Duodenal mucosa (tissue), 2 donors: ENCODE measurements at regions not wholly inside any gene's neighbourhood (a gene's known extent, or its start where the extent isn't known, plus 50 kb on each side); places are given as distances from the start of the nearest gene placed in this dataset.

Experiments used
- H3K27ac ChIP-seq: one replicate; pipeline ENCODE4 v1.7.0; 2013; ENCODE audit warnings: low read depth, low read length
- H3K27me3 ChIP-seq, 2 donors: one replicate each; pipeline ENCODE4 v1.7.0; 2013; ENCODE audit warnings: low read length in 2 of 2, control low read depth in 1 of 2; ENCODE audit not compliant: insufficient read depth in 2 of 2, control insufficient read depth in 1 of 2
- H3K36me3 ChIP-seq, 2 donors: one replicate each; pipeline ENCODE4 v1.7.0; 2013; ENCODE audit warnings: low read length in 2 of 2, control low read depth in 1 of 2; ENCODE audit not compliant: insufficient read depth in 2 of 2, control insufficient read depth in 1 of 2
- H3K4me1 ChIP-seq, 2 donors: one replicate each; pipeline ENCODE4 v1.7.0; 2013; ENCODE audit warnings: low read length in 2 of 2, control low read depth in 1 of 2; ENCODE audit not compliant: insufficient read depth in 2 of 2, control insufficient read depth in 1 of 2
- H3K4me3 ChIP-seq, 2 donors: one replicate each; pipeline ENCODE4 v1.7.0; 2013; ENCODE audit warnings: low read length in 2 of 2, low read depth in 1 of 2
- H3K9ac ChIP-seq, 2 donors: one replicate each; pipeline ENCODE4 v1.7.0; 2013; ENCODE audit warnings: low read length in 2 of 2, low read depth in 1 of 2
- H3K9me3 ChIP-seq, 2 donors: one replicate each; pipeline ENCODE4 v1.7.0; 2013; ENCODE audit warnings: low read length in 2 of 2, control low read depth in 1 of 2; ENCODE audit not compliant: control insufficient read depth in 1 of 2

DNA sequence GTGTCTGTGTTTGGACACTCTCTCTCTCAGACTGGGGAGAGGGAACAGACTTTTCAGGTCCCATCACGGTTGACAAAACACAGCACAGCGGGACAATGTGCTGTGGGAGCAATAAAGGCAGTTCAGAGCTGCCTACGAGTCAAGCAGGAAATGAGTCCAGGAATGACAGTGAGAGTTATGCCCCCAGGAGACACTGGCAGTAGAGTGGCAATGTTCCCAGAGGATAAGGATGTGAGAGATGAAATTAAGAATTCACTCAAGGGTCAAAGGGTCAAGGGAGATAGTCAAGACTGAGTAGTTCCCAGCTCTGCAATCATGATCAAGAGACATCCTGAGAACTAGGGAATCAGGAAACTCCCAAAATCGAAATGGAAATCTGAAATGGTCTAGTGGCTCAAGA, 156.1 kb downstream of the LURAP1L start:
- Histone ChIP-seq H3K27ac (no peak overlapping the region), H3K9me3 (no peaks in the 10 kb centered on the region), H3K27me3 (no peaks in the 10 kb centered on the region), H3K9ac (no peak overlapping the region), H3K4me3 (no peak overlapping the region), H3K36me3 (no peaks in the 10 kb centered on the region), H3K4me1 (no peaks in the 10 kb centered on the region)

DNA sequence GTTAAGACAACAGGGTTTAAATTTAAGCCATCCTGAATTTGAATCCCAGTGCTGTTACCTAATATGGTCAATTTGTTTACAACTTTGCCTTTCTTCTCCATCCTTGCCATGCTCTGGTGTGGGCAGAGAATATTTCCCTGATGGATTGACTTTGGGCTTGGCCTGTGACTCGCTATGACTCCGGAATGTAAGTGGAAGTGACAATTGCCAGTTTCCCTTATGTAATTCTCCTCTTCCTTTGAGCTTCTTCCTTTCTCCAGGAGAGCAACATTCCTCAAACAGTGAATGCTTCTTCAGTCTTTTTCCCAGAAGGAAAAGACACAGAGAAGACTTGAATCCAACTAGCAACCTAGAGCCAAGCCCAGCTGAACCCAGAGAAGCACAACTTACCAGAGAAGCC, 159.1 kb downstream of the LURAP1L start:
- Histone ChIP-seq H3K4me3 (no peak overlapping the region), H3K27me3 (no peaks in the 10 kb centered on the region), H3K9ac (no peak overlapping the region), H3K36me3 (no peaks in the 10 kb centered on the region), H3K9me3 (no peaks in the 10 kb centered on the region), H3K4me1 (no peaks in the 10 kb centered on the region), H3K27ac (no peak overlapping the region)

DNA sequence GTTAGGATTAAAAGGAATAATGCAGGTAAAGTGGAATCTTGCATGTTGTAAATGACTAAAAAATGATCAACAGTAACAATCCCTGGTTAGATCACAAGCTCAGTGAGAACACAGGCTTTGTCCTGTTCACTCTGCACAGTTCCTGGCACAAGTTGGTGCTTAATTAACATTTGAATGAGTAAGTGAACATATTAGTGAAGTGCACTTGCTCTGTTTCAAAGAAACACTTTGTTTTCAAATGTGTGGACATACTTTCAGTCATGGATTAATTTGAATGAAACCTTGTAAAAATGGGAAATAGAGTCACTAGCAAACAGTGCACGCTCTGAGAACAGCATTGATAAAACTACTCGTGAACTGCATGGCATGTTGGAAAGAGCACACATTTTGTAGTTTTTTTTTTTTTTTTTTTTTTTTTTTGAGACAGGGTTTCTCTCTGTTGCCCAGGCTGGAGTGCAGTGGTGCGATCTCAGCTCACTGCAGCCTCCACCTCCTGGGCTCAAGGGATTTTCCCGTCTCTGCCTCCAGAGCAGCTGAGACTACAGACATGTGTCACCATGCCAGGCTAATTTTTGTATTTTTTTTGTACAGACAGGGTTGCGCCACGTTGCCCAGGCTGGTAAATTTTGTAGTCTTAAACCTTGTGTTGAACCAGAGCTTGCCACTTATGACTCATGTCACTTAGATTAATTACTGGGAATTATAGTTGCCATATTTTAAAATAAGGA, 159.9 kb downstream of the LURAP1L start:
- Histone ChIP-seq H3K27ac (no peak overlapping the region), H3K9me3 (no peaks in the 10 kb centered on the region), H3K9ac (no peak overlapping the region), H3K4me3 (no peak overlapping the region), H3K27me3 (no peaks in the 10 kb centered on the region), H3K36me3 (no peaks in the 10 kb centered on the region), H3K4me1 (no peaks in the 10 kb centered on the region)

- no peaks in the 10 kb centered on the region for H3K36me3 ChIP-seq
- no peaks in the 10 kb centered on the region for H3K9me3 ChIP-seq
- H3K4me1 ChIP-seq, result no peaks in the 10 kb centered on the region
- H3K4me3 ChIP-seq, result no peak overlapping the region
- no peaks in the 10 kb centered on the region for H3K27me3 ChIP-seq
- no peak overlapping the region for H3K27ac ChIP-seq
- no peak overlapping the region for H3K9ac ChIP-seq
Measured at GRCh38 chr9:12935714-12936113, 160.9 kb downstream of the LURAP1L start.

DNA sequence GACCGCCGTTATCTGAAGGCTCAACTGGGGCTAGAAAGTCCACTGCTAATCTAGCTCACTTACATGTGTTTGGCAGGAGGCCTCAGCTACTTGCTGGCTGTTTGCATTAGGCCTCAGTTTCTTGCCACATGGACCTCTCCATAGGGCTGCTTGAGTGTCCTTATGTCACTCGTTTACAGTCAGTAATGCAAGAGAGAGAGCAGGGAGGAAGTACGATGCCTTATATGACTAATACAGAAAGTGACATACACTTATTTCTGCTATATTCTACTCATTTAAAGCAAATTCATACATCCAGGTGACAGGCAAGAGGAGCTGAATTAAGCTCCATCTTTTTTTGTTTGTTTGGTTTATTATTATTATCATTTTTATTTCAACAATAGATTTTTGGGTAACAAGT, 179.6 kb downstream of the LURAP1L start:
- H3K4me3 ChIP-seq, result no peak overlapping the region
- no peaks in the 10 kb centered on the region for H3K36me3 ChIP-seq
- H3K27ac ChIP-seq, result no peak overlapping the region
- H3K27me3 ChIP-seq, result no peaks in the 10 kb centered on the region
- peaks cover 0 to 8% of the 10 kb centered on the region in 2 donors for H3K9me3 ChIP-seq
- no peak overlapping the region for H3K9ac ChIP-seq
- no peaks in the 10 kb centered on the region for H3K4me1 ChIP-seq

DNA sequence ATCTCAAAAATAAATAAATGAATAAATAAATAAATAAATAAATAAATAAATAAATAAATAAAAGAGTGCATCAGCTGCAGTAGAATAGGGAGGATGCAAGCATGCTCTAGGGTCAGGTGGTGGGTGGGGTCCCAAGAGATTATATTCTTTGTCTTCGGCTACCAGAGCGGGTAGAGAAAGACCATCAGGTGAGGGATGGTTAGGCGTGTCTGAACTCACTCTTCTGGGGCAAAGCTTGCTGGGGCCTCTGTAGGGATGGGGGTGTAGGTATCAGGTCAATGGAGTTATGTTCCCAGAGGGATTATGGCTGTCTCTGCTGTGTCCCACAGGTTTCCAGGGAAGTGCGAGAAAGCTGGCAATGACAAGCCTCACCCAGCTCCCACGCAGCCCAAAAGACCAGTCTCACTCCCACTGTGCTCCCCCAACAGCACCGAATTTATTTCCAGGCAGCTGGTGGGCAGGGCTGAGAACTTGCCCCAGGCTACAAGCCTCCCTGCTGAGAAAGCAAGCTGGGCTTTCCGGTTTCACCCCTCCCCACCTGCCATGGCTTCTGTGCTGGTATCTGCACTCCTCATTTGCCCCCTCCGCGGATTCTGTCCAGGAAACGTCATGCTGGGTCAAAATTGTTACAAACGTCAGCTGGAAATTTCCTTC, 180.8 kb downstream of the LURAP1L start:
- Histone ChIP-seq H3K27ac (no peak overlapping the region), H3K4me1 (no peaks in the 10 kb centered on the region), H3K9ac (no peak overlapping the region), H3K9me3 (peaks cover 0 to 8% of the 10 kb centered on the region in 2 donors), H3K4me3 (no peak overlapping the region), H3K27me3 (no peaks in the 10 kb centered on the region), H3K36me3 (no peaks in the 10 kb centered on the region)

GRCh38 chr9:12956261-12956660, 181.4 kb downstream of the LURAP1L start:
- Histone ChIP-seq H3K36me3 (no peaks in the 10 kb centered on the region), H3K27me3 (no peaks in the 10 kb centered on the region), H3K4me3 (no peak overlapping the region), H3K9me3 (peaks cover 0 to 8% of the 10 kb centered on the region in 2 donors), H3K4me1 (no peaks in the 10 kb centered on the region), H3K9ac (no peak overlapping the region), H3K27ac (no peak overlapping the region)

- no peak overlapping the region for H3K27ac ChIP-seq
Measured at GRCh38 chr9:12956805-12957204, 182.0 kb downstream of the LURAP1L start.

DNA sequence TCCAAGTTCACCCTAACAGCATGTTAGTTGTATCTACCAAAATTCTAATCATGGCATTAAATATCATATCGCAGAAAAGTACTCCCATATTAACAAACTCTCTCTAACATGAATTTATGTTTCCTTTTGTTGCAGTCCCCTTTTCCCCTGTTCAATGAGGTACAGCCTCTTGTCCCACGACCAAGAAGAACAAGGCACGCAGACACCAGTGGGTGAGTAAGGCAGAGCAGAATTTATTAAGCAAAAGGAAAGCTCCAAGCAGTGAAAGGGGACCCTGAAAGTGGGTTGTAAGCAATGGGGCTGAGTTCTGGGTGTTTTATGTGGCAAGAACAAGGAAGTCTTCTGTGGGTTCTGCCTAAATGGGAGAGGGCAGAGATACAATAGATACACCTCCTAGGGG, 183.5 kb downstream of the LURAP1L start:
- Histone ChIP-seq H3K4me1 (no peaks in the 10 kb centered on the region), H3K36me3 (no peaks in the 10 kb centered on the region), H3K9me3 (peaks cover 0 to 8% of the 10 kb centered on the region in 2 donors), H3K4me3 (no peak overlapping the region), H3K27ac (no peak overlapping the region), H3K9ac (no peak overlapping the region), H3K27me3 (no peaks in the 10 kb centered on the region)

More at GRCh38 chr9:12956805-12957204, 182.0 kb downstream of the LURAP1L start:
- Histone ChIP-seq H3K4me1 (no peaks in the 10 kb centered on the region), H3K27me3 (no peaks in the 10 kb centered on the region), H3K4me3 (no peak overlapping the region), H3K9me3 (peaks cover 0 to 8% of the 10 kb centered on the region in 2 donors), H3K36me3 (no peaks in the 10 kb centered on the region), H3K9ac (no peak overlapping the region)

DNA sequence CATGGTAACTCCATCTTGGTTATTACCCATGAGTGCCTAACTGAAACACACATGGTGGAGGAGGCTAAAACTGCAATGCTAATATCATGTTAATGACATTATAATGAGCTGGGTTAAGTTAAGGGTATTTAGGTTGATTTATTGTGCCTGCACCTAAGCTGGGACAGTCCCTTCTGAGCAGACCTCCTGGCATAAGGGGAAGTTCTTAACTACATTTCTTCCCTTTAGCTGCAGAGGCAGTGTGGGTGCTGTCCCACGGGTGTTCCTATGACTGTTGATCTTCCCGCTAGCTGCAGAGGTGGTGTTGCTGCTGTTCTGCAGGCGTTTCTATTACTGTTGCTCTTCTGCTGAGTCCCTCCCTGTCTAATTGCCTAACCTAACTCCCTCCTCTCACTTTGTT, 183.9 kb downstream of the LURAP1L start:
- no peak overlapping the region for H3K9ac ChIP-seq
- no peak overlapping the region for H3K4me3 ChIP-seq

More for the DNA sequence above, 183.9 kb downstream of the LURAP1L start:
- H3K36me3 ChIP-seq, result no peaks in the 10 kb centered on the region
- H3K27me3 ChIP-seq, result no peaks in the 10 kb centered on the region
- H3K9me3 ChIP-seq, result peaks cover 0 to 8% of the 10 kb centered on the region in 2 donors
- no peaks in the 10 kb centered on the region for H3K4me1 ChIP-seq
- H3K27ac ChIP-seq, result no peak overlapping the region
